ENCODE measurements at regions not wholly inside any gene's neighbourhood (a gene's known extent, or its start where the extent isn't known, plus 50 kb on each side); places are given as distances from the start of the nearest gene placed in this dataset.

DNA sequence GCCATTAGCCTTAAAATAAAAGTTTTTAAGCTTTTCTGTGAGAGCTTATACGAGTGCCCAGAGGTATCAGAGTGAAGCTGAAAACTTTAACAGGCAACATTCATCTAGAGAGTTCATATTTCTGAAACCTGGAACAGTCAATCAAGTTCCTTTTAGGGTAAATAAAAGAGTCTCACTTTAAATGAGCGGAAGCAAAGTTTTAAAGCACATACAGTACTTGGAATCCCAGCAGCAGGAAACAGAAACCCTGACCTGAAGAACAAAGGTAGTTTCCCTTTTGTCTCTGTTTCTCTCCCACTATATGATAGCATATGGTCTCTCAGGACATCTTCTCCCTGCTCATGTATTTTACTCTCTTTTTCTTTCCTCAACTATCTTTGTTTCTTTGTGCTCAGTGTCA is 153.0 kb downstream of the ASB9 start:
- H3K79me1 ChIP-seq (ENCODE audit: insufficient read depth, low read depth, low read length, poor library complexity, severe bottlenecking): no peaks in the 10 kb centered on the region
- H3K4me1 ChIP-seq (ENCODE audit: insufficient read depth, low read length): peaks cover 2% of the 10 kb centered on the region; the same call in 1 of the 2 replicates
- no peak overlapping the region for H3K27ac Mint-ChIP-seq
- H3K9me3 Mint-ChIP-seq: peaks cover 52 to 55% of the 10 kb centered on the region in 2 experiments
- no peak overlapping the region for H4K5ac ChIP-seq (ENCODE audit: insufficient read length, low read depth, low read length)
- H3K27ac ChIP-seq (ENCODE audit: insufficient read length, low read depth, low read length): no peak overlapping the region
- H3K14ac ChIP-seq (ENCODE audit: insufficient read depth, low read length): no peak overlapping the region
- H2BK20ac ChIP-seq (ENCODE audit: low read depth, low read length, poor library complexity, severe bottlenecking): no peak overlapping the region
- no peaks in the 10 kb centered on the region for H3K27me3 Mint-ChIP-seq (ENCODE audit: low read depth)
- H3K9me3 ChIP-seq (ENCODE audit: control insufficient read depth, low read depth, low read length): peaks cover 6% of the 10 kb centered on the region
- peaks cover 8 to 12% of the 10 kb centered on the region in 2 experiments for H3K4me1 Mint-ChIP-seq
- H3K56ac ChIP-seq (ENCODE audit: insufficient read length, low read depth, low read length): no peak overlapping the region
- TF ChIP-seq, protein P1, sequence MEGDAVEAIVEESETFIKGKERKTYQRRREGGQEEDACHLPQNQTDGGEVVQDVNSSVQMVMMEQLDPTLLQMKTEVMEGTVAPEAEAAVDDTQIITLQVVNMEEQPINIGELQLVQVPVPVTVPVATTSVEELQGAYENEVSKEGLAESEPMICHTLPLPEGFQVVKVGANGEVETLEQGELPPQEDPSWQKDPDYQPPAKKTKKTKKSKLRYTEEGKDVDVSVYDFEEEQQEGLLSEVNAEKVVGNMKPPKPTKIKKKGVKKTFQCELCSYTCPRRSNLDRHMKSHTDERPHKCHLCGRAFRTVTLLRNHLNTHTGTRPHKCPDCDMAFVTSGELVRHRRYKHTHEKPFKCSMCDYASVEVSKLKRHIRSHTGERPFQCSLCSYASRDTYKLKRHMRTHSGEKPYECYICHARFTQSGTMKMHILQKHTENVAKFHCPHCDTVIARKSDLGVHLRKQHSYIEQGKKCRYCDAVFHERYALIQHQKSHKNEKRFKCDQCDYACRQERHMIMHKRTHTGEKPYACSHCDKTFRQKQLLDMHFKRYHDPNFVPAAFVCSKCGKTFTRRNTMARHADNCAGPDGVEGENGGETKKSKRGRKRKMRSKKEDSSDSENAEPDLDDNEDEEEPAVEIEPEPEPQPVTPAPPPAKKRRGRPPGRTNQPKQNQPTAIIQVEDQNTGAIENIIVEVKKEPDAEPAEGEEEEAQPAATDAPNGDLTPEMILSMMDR (conservative IDR thresholded peaks at IDR 0.05): no peak
- H2BK12ac ChIP-seq (ENCODE audit: insufficient read length, low read depth, low read length): no peak overlapping the region
- DNase-seq: no peak
- no peaks in the 10 kb centered on the region for H4K20me1 ChIP-seq (ENCODE audit: control insufficient read depth, insufficient read depth, insufficient read length)
- WGBS (ENCODE audit: extremely low coverage, insufficient read length, low lambda C conversion rate): no CpG with 5 or more reads among the region's 2 CpGs
- H3K36me3 Mint-ChIP-seq (ENCODE audit: insufficient read depth in 1 of 3, low read depth in 3 of 3): peaks cover 0 to 2% (median 0%) of the 10 kb centered on the region in 3 experiments; a peak in 2 of 7 replicates
- no peak overlapping the region for H2AK5ac ChIP-seq (ENCODE audit: insufficient read length, low read length)
- H2BK120ac ChIP-seq (ENCODE audit: low read depth, low read length, poor library complexity, severe bottlenecking): no peak overlapping the region
- H2AFZ ChIP-seq (ENCODE audit: low read length): no peak overlapping the region
- H3K79me2 ChIP-seq (ENCODE audit: insufficient read depth, low read length): no peaks in the 10 kb centered on the region
- no peaks in the 10 kb centered on the region for H3K27me3 ChIP-seq (ENCODE audit: insufficient read depth, low read length)
- H3K9ac ChIP-seq (ENCODE audit: extremely low read depth, insufficient read length, low read length): no peak overlapping the region
- H2BK5ac ChIP-seq (ENCODE audit: insufficient read length, low read length): no peak overlapping the region
- no peak overlapping the region for H4K91ac ChIP-seq (ENCODE audit: insufficient read length, low read depth, low read length)
- H3T11ph ChIP-seq (ENCODE audit: low read length): no peak overlapping the region
- H3K4me3 Mint-ChIP-seq: no peak overlapping the region
- H3K4me2 ChIP-seq (ENCODE audit: insufficient read depth, insufficient read length, low read length): no peak overlapping the region
- no peak overlapping the region for H4K8ac ChIP-seq (replicated peaks; ENCODE audit: insufficient read length, low read depth, low read length)
- no peak overlapping the region for H3K23ac ChIP-seq (ENCODE audit: insufficient read length, low read depth, low read length)
- H2BK15ac ChIP-seq (ENCODE audit: low read depth, low read length): no peak overlapping the region
- no peak overlapping the region for H3K18ac ChIP-seq (ENCODE audit: insufficient read length, low read depth, low read length)
- H3K23me2 ChIP-seq (ENCODE audit: insufficient read length, low read depth, low read length, poor library complexity, severe bottlenecking): no peaks in the 10 kb centered on the region
- no peak overlapping the region for H3K4ac ChIP-seq (ENCODE audit: low read depth, low read length)
